Activated T-cell treated with anti-CD3 and anti-CD28 coated beads for 24 hours (primary cell): ENCODE measurements at regions not wholly inside any gene's neighbourhood (a gene's known extent, or its start where the extent isn't known, plus 50 kb on each side); places are given as distances from the start of the nearest gene placed in this dataset.
A peak's percentile ranks its signal among the peaks of the same experiment; 100 is the strongest.

Source experiments
- DNase-seq: peaks from one replicate; pipeline ENCODE4 v3.0.0-alpha.2; 2020; ENCODE audit warnings: low read depth

DNA sequence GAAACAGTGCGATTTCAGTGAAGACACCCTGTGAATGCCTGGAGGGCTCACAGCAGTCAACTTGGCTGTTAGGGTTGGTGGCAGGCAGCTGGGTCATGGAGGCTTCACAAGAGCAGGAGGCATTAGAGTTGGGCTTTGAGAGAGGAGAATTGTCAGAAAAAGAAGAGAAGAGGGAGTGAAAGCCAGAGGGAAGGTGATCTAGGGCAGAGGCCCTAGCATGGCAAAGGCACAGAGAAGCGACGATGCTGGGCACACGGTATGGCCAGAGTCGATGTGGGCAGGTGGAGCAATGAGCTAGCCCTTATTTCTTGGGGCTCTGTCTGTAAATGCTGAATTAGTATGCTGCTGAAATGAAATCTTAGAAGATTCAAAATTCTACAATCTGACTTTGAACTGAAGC lies 52.6 kb upstream of the OLFM4 start:
- no peak for DNase-seq

DNA sequence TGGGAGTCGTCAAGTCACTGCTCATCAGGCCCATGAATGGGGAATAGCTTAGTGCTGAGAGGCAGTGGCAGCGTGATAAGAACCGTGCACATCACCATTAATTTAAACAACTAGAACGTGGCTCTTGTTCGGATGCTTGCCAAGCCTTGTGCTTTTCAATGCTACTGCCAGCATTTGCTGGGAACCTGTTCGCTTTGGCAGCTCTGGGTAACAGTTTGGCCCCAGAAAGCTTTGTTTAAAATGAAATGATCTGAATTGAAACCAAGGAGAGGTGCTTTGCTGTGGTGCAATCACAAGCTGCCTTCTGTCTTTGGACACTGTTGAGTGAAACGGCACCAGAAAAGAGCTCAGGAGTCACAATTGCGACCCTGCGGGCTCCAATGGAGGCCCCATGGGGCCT lies 53.5 kb upstream of the OLFM4 start:
- DNase-seq = no peak

DNA sequence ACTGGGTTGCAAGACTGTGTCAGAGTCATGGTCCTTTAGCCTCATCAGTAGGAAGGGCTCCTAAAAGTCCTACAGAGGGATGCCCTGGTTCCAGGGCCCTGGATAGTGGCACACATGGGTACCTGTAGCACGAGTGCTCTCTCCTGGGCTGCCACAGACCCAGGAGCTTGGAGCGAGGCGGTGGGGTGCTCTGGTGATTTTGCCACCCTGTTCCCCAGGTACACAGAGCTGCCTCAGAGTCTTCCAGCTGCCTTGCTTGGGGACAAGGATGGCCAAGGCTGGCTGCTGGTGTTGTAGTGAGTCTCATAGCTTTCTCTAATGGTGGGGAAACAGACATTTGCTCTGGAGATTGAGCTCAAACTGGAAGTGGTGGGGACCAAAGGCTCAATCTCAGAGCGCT lies 53.9 kb upstream of the OLFM4 start:
- no peak for DNase-seq

DNA sequence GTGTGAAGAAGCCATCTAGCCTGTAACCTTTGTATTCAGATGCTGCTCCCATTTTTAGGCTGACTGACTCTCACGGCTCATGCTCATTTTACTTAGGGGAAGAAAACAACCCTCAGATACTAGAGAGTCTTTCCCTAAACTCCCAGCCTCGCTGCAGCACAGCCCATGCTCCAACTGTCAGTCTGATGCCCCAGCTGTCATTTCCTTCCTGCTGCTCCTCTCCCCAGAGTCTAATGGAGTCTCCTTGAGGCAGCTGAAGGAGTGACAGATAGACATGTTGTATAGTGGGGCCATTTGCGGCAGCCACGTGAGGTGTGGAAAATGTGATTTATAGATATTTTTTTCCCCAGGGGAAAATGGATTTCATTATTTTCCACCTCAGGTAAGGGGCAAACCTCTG lies 59.2 kb upstream of the OLFM4 start:
- no peak for DNase-seq

DNA sequence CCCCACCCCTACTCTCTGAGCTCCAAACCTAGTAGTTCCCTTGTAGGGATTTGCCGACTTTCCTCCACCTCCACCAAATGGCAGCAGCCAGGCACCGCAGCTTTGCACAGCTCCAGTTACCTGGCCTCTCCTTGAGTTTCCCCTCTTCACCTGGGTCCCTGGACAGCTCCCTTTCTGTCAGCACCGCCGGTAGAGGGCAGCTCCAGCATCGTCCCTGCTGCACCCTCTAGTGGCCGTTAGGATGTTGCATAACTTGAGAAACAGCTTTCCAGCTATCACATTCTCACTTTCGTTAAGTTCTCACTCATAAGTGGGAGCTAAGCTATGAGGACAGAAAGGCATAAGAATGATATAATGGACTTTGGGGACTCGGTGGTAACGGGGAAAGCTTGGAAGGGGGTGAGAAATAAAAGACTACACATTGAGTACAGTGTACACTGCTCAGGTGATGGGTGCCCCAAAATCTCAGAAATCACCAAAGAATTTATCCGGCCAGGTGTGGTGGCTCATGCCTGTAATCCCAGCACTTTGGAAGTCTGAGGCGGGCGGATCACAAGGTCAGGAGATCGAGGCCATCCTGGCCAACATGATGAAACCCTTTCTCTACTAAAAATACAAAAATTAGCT lies 60.4 kb upstream of the OLFM4 start:
- DNase-seq = peak; percentile 36

DNA sequence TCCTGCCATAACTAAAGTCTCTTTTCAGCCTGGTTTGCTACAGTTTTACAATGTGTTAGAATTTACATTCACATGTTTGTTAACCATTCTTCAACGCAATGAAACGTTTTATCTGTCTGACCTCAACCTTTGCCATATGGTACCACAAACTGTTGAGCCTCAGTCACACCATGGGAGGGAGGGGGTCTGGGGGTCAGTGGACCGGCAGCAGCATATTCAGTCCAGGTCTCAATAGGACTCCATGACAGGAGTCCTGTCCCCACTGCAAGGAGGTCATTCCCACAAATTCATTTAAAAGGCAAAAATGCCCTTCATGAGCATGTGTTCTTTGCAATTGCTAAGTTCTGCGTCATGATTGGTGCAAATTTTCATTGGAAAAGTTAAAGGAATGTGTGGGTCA lies 66.6 kb upstream of the OLFM4 start:
- DNase-seq = no peak

DNA sequence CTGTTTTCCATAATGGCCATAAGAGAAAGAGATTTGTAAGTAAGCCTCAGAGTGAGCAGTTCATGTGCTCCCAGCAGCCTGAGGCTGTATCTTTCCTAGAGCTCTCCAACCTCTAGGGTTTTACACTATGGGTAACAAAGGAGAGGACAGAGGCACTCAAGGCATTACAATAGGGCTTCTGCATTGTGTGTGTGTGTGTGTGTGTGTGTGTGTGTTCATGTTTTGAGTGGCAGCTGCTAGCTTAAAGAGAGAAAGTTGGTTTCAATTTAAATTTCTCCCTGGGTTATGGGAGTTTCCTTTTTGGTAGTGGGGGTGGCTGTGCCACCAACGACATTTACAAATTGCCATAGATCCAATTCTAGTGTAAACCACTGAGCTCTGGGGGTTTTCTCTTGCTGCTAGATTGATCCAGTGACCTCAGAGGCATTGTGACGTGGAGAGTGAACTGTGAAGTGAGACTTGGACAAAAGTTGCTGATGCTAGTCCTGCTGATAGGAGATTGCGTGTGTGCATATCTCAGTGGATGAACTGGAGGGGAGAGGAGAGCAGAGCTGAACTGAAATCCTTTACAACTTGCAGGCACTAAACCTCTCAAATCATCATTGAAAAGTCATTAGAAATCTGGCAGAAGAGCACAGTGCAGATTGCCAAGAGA lies 67.2 kb upstream of the OLFM4 start:
- no peak for DNase-seq

DNA sequence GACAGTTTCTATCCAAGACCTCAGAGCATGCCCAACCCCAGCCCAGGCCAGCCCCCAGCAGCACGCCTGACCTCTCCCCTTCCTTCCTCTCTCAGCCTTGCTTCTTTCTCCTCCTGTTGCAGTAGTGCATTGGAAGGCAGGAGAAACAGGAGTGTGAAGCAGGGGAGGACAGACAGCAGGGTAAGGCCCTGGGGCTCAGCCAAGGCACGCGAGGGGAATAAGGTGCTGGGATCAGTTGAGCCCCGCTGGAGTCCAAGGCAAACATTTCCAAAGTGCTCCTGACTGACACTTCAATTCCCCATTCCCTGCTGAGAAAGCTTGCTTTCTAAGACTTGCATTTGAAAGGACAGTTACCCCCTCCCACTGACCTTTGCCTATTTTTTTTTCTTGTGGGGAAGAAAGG lies 73.1 kb upstream of the OLFM4 start:
- no peak for DNase-seq

DNA sequence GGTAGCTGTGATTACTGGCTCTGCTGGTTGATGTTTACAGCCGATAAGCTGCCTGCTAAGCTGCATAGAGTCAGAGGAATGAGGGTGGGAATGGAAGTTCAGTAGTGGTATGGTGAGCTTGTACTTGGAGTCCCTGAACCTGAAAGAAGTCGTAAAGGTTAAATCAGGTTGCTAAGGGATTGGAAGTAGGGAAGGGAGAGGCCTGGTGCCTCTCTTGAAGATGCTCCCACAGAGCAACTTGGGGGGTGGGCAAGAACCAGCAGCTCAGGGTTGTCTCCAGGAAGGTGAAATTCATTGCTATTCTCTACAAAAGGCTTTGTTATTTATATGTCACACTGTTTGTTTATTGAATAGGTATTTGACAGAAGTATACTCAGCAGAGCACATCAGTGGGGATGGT lies 73.8 kb upstream of the OLFM4 start:
- no peak for DNase-seq

DNA sequence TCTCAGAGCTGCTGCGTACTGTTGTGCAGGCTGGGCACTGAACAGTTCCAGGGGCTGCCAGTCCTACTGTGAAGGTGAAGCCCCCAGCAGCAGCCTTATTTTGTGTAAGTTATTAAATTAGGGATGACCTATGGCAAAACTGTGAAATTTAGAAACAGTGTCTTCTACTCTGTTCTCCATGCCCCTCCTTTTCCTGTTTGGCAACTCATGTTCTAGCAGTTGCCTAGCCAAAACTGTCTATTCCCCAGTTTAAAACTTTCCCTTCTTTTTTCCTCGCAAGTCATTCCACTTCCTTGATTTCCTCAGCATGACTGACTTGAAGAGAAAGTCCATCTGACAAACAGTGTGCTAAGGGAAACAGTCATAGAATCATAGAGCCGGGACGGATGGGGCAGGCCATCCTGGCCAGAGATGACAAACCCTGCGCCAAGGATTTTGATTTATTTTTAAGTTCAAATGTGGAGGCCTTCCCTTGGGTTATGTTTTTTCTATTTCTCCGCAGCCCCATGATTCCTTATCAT lies 78.1 kb upstream of the OLFM4 start:
- DNase-seq = no peak

DNA sequence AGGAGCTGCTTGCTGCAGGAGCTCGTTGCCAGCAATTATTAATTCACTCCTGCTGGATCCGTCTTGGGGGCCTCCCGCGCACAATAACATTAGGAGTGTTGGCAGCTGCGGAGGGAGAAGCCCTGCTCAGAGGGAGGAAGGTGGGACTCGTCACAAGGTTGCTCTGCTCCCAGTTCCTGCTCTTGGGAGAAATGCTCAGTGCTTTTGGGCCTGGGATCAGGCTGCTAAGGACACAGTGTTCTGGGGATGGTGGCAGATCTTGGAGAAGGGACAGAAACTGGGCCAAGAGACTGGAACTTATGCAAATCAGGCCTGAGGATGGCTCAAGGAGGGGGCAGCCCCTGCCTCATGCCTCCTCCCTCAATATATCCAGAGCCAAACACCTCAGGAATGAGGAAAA lies 78.9 kb upstream of the OLFM4 start:
- no peak for DNase-seq

DNA sequence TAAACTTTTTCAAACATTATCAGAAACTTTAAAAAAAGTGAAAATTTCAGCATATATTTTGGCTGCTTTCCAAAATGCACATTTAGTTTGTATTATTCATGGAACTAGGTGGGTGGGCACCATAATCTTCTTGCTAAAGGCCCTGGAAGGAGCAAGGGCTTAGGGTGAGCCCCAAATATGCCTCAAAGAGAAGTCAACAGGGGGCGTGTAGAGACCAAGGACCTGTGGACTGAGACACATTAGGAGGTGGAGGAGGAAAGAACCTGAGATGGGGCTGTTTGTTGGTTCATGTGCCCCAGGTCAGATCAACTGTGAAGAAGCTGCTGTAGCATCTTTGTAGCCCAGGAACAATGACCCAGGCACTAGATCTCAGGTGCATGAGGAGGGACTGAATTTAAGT lies 79.6 kb upstream of the OLFM4 start:
- DNase-seq = no peak

DNA sequence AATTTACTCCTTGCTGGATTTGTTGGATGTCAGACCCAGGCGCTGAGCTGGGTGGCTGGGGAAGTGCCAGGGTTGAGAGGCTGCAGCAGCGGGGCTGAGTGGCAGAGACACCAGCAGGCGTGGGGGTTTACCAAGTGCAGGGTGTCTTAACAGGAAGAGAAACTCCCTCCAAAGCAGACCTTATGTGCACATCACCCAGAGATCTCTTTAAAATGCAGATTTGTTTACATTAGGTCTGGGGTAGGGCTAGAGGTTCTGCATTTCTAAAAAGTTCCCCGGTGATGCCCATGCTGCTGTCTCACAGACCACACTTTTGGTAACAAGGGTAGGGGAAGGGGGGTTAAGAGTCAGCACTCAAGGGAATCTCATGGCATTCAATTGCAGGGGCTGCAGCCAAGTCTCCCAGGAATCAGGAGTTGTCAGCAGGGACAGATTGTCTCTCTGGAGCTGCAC lies 80.7 kb upstream of the OLFM4 start:
- no peak for DNase-seq

DNA sequence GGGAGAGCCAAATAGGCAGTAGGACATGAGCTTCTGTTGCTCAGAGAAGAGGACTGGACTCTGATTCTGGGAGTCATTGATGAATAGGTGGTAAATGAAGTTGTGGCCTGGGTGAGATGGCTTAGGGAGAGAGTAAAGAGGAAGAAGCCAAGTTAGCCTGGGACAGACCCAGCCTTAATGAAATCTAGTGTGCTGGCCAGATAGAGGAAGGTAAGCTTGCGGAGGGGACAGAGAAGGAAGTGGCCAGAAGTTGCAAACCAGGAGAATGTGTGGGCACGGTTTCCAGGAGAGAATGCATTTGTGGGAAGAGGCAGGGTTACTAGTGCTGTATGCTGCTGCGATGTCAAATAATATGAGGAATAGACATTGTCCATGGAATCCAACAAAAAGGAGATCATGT lies 83.3 kb upstream of the OLFM4 start:
- no peak for DNase-seq

DNA sequence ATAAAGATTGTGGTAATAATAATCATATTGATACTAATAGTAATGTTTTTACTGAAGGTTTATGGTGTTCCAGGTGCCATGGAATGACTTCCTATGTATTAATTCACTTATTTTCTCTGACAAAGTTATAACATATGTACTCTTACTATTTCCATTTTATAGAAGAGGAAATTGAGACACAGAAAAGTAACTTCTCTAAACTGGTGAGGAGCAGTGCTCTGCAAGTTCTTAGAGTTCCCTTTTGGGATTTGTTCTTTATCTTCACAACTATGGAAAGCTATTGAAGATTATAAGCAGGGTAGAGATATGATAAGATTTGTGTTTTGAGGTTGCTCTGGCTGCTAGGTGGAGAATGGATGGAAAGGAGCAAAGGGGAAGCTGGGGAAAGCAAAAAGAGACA lies 83.9 kb upstream of the OLFM4 start:
- no peak for DNase-seq

DNA sequence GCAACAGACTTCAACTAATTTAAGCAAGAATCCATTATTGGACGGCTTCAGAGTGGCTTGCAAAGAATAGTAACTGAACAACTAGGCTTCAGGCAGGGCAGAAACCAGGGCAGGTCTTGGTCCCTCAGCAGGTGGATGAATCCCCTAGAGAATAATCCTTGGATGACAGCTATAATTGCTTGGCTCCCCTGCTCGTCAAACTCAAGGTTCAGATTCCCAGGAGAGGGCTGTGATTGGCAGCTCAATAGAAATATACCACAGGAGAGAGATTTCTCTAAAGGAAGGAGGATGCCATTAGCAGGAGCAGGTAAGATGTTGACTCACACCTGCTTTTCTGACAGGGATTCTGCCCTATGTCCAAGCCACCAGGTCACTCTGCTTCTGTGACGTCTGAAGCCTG lies 89.6 kb upstream of the PCDH8 start:
- no peak for DNase-seq

DNA sequence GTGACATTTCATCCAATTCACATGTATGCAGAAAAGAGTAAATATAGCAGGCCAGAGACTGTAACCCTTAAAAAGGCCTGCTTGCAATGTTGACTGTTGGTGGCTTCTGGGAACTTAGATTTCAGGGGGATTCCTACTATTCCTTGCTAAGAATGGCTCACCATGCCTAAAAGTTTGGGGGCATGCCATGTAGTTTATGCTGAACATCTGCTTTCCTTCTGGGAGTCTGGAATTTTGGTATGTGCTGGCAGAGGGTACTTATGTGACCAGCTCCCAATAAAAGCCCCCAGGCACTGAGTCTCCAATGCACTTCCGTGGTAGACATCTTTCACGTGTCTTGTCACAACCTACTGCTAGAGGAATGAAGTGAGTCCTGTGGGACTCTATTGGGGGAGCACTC lies 88.4 kb upstream of the PCDH8 start:
- DNase-seq = no peak

DNA sequence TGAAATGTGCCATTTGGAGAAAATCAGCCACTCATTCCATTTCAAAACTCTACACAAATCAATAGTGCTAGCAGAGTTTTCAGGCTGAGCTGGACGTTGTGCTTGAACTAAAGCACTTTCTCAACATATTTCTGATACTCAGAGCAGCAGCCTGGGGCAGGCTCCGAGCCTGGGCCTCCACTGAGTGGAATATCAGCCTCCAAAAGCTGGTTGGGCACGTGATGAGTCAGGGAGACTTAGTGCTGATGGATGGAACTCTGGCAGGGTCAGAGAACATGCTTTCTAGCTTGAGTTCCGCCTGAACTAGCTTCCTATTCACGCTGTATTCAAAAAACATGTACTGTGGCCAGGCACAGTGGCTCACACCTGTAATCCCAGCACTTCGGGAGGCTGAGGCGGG lies 85.8 kb upstream of the PCDH8 start:
- no peak for DNase-seq

DNA sequence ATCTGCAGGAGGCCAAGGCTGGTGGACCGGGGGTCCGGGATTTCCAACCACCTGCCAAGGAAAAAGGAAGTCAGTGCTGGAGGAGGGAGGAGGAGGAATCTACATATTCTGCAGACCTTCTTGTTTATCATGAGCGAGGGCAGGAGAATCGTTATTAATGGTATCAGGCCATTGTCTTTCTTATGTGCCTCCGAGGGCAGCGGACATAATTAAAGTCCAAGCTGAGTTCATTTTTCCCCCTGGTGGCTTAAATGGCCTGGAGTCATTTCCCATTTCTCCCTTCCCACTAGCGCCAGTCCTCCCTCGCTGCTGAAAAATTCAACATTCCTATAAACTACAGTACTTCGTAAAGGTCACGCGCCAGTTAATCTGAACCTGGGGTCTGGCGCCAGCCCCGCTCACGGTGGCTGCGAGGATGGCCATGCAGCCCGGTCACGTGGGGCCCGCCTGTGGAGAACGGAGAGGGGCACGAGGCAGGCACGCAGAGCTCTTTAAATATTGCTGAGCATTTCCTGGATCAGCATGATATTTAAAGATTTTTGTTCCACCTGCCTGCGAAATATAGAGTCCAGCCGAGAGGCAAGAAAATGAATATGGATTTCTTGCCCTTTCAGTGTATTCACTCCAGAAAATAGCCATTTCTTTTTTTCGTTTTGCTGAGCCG lies 85.2 kb upstream of the PCDH8 start:
- DNase-seq = no peak

DNA sequence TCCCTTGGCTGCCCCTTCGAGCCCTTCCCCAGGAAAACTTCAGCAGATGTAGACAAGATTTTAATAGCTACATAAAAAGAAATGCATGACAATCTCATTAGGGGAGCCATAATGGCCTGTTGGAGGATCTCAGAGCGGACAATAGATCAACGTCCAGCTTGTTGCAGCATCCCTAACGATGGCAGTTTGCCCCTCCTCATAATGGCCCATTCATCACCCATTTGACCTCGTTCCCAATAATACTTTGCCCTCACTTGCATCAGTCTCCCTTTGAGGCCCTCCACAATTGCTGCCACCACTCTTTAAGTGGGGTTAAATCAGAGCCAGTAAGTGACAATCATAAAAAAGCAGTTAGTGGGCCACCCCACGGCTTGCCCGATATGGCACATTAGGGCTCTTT lies 84.7 kb upstream of the PCDH8 start:
- no peak for DNase-seq

DNA sequence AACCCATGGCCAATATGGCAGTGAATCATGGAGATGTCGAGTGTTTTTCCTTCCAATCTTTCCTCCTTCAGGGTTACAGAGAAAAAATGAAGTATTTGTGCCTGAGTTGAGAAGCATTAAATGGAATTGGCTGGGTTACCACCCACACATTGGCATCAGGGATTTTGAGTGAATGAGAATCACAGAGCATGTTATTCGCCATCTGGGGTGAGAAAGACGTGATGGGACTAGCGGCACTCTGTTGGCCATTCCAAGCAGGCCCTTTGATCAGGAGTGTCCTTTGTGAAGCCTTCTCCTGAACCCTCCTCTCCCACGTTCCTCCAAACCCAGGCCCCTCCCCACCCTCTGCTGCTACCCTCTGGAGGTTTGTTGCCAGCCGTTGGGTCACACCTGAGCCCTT lies 84.2 kb upstream of the PCDH8 start:
- no peak for DNase-seq

DNA sequence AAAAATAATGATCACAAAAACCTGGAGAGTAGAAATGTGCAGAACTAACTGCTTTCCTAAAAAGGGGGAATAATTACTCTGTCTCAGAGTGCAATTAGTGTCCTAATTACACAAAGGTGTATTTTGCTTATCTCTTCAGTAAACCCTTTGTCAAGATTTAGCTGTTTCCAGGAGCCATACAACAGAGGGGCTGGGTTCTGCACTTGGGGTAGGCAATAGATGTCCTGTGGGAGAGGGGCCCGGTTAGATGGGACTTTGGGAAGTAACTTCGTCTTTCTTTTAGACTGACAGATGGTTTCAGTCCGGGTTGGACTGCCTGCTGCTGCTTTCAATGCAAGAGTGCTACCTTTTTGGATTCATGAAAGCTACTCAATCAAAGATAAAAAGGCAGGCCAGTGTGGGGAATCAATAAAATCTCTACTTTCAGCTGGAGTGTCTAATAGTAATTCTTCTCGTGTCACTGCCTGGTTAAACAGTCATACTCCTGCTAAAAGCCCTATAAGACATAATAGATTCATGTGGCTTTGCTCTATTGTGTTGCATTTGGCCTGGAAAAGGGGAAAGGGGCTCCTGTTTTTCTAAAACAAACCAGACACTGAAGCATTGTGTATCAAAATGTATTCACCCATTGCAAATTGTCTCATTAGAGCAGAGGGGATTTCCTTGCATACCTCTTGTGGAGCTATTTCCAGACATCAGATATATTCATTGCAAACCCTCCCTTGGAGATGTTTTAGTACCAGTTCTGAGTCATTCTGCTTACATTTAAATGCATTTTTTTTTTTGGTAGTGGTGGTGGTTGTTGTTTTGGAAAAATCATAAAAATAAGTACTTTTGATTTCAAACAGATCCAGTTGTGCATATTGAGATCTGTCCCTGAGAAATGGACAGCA lies 83.3 kb upstream of the PCDH8 start:
- DNase-seq = no peak

DNA sequence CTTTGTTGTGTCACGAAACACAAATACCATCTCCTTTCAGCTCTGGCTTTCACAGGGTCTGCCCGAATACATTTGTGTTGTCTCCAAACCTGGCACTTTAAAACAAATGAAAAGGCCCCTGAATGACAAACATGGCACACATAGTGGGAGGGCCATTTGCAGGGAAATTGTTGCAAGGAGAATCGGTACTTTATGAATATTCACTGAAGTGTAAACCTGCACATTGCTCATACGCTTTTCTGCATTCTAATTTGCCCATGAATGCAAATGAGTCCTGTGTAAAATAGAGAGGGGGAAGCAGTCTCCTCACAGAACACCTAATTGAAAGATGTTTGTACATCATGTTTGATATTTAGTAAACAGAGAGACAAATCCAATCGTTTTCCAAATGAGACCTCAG lies 82.7 kb upstream of the PCDH8 start:
- no peak for DNase-seq
